Sigmoid colon (tissue), 6 donors: ENCODE measurements at regions not wholly inside any gene's neighbourhood (a gene's known extent, or its start where the extent isn't known, plus 50 kb on each side); places are given as distances from the start of the nearest gene placed in this dataset.

Experiments
- DNase-seq: peaks from one replicate; pipeline ENCODE4 v3.0.0-alpha.2; 2019
- H3K27ac ChIP-seq, 4 donors: fragments of 200-600 bp; sonication (generic); one replicate each; pipeline ENCODE4 v1.5.1; 2016 to 2019; ENCODE audit warnings: mild to moderate bottlenecking in 1 of 4
- H3K27me3 ChIP-seq, 3 donors: fragments of 200-600 bp; sonication (generic); one replicate each; pipeline ENCODE4 v1.5.1; 2019; ENCODE audit warnings: mild to moderate bottlenecking in 1 of 3
- H3K36me3 ChIP-seq, 4 donors: fragments of 200-600 bp; sonication (generic); one replicate each; pipeline ENCODE4 v1.5.1; 2016 to 2019
- H3K4me1 ChIP-seq, 4 donors: fragments of 200-600 bp; sonication (generic); one replicate each; pipeline ENCODE4 v1.5.1; 2017 to 2019
- H3K4me3 ChIP-seq, 4 donors: fragments of 200-600 bp; sonication (generic); one replicate each; pipeline ENCODE4 v1.5.1; 2017 to 2019; ENCODE audit warnings: mild to moderate bottlenecking in 2 of 4, moderate library complexity in 1 of 4
- H3K9me3 ChIP-seq, 4 donors: fragments of 200-600 bp in 3 of 4; sonication (generic) in 3 of 4; one replicate each; pipeline versions ENCODE4 v1.5.1 to v1.6.1; 2013 to 2019
- CTCF ChIP-seq, 4 experiments: fragments of 450-650 bp in 3 of 4; fragments of 200-600 bp in 1 of 4; IDR thresholded peaks; one replicate each; pipeline ENCODE4 v1.5.1; 2016 to 2019; ENCODE audit warnings: antibody characterized with exemption in 4 of 4, mild to moderate bottlenecking in 3 of 4, moderate library complexity in 2 of 4
- EP300 ChIP-seq, 4 donors: sonication (generic); formaldehyde crosslinking; IDR thresholded peaks; one replicate each; pipeline ENCODE4 v1.6.1; 2017; ENCODE audit warnings: antibody characterized with exemption in 4 of 4
- POLR2A ChIP-seq, 2 donors: fragments of 450-650 bp; IDR thresholded peaks; one replicate each; pipeline ENCODE4 v1.6.1; 2016; ENCODE audit warnings: antibody characterized with exemption in 2 of 2, mild to moderate bottlenecking in 2 of 2, moderate library complexity in 2 of 2
- POLR2AphosphoS5 ChIP-seq, 4 donors: sonication (generic); formaldehyde crosslinking; IDR thresholded peaks; one replicate each; pipeline ENCODE4 v1.6.1; 2017; ENCODE audit warnings: antibody characterized with exemption in 4 of 4
- WGBS, 2 donors: extraction: QIAGEN DNeasy Blood & Tissue Kit; methylation state at CpG; one replicate each; pipeline ENCODE4 v1.1.7; 2013; 5-methylcytosine and 5-hydroxymethylcytosine counted together
- intact Hi-C: fragments of 100-400 bp; cut with DNase I; formaldehyde crosslinking; loops from one replicate; pipeline ENCODE4 v1.15.1; 2023
- donor health status: healthy with polysubstance abuse.
- donor health status: healthy.

GRCh38 chr3:168862466-168862865 lies 766.7 kb upstream of the GOLIM4 start:
- Histone ChIP-seq H3K4me1 (peaks cover 0 to 9% (median 0%) of the 10 kb centered on the region in 4 donors), H3K36me3 (no peaks in the 10 kb centered on the region), H3K4me3 (no peak overlapping the region), H3K27me3 (no peaks in the 10 kb centered on the region), H3K27ac (no peak overlapping the region), H3K9me3 (no peaks in the 10 kb centered on the region)
- 17 to 48% methylated on average over 1 of the region's 1 CpG for WGBS, 2 donors
- DNase-seq: no peak
- intact Hi-C loops: no loop called here
- TF ChIP-seq EP300 (IDR thresholded peaks at IDR 0.05): no peak
- TF ChIP-seq POLR2AphosphoS5 (IDR thresholded peaks at IDR 0.05): no peak
- TF ChIP-seq CTCF (IDR thresholded peaks at IDR 0.05): no peak
- TF ChIP-seq POLR2A (IDR thresholded peaks at IDR 0.05): no peak

- H3K36me3 ChIP-seq: no peaks in the 10 kb centered on the region
- no peak overlapping the region for H3K4me3 ChIP-seq
- TF ChIP-seq CTCF (IDR thresholded peaks at IDR 0.05): no peak
- TF ChIP-seq POLR2A (IDR thresholded peaks at IDR 0.05): no peak
- TF ChIP-seq POLR2AphosphoS5 (IDR thresholded peaks at IDR 0.05): no peak
- no peak for TF ChIP-seq EP300 (IDR thresholded peaks at IDR 0.05)
- H3K9me3 ChIP-seq: no peaks in the 10 kb centered on the region
- H3K27ac ChIP-seq: no peak overlapping the region
- H3K4me1 ChIP-seq: peaks cover 0 to 9% (median 0%) of the 10 kb centered on the region in 4 donors
- DNase-seq: no peak
- 72 to 89% methylated on average over 5 of the region's 5 CpGs for WGBS, 2 donors
- intact Hi-C loops: no loop called here
- H3K27me3 ChIP-seq: no peaks in the 10 kb centered on the region
Observed at GRCh38 chr3:168860592-168860991, 764.9 kb upstream of the GOLIM4 start.

- Histone ChIP-seq H3K4me3 (no peak overlapping the region), H3K27ac (no peak overlapping the region), H3K4me1 (peaks cover 0 to 9% (median 0%) of the 10 kb centered on the region in 4 donors), H3K27me3 (no peaks in the 10 kb centered on the region), H3K36me3 (no peaks in the 10 kb centered on the region), H3K9me3 (no peaks in the 10 kb centered on the region)
- WGBS, 2 donors: 54 to 69% methylated on average over 4 of the region's 4 CpGs
- no peak for TF ChIP-seq POLR2AphosphoS5 (IDR thresholded peaks at IDR 0.05)
- TF ChIP-seq POLR2A (IDR thresholded peaks at IDR 0.05): no peak
- no peak for TF ChIP-seq EP300 (IDR thresholded peaks at IDR 0.05)
- TF ChIP-seq CTCF (IDR thresholded peaks at IDR 0.05): no peak
- intact Hi-C loops: no loop called here
- DNase-seq: no peak
Observed at GRCh38 chr3:168860028-168860427, 764.3 kb upstream of the GOLIM4 start.

- no peak for DNase-seq
- Histone ChIP-seq H3K27me3 (no peaks in the 10 kb centered on the region), H3K36me3 (no peaks in the 10 kb centered on the region), H3K27ac (no peak overlapping the region), H3K4me1 (peaks cover 0 to 9% (median 0%) of the 10 kb centered on the region in 4 donors), H3K9me3 (no peaks in the 10 kb centered on the region), H3K4me3 (no peak overlapping the region)
- 58 to 60% methylated on average over 2 of the region's 2 CpGs for WGBS, 2 donors
- intact Hi-C loops: no loop called here
- TF ChIP-seq CTCF (IDR thresholded peaks at IDR 0.05) (no peak), EP300 (IDR thresholded peaks at IDR 0.05) (no peak), POLR2A (IDR thresholded peaks at IDR 0.05) (no peak), POLR2AphosphoS5 (IDR thresholded peaks at IDR 0.05) (no peak)
Observed at GRCh38 chr3:168859574-168859973, 763.9 kb upstream of the GOLIM4 start.

GRCh38 chr3:168859143-168859542 lies 763.4 kb upstream of the GOLIM4 start:
- H3K9me3 ChIP-seq: no peaks in the 10 kb centered on the region
- no peaks in the 10 kb centered on the region for H3K36me3 ChIP-seq
- H3K4me1 ChIP-seq: peaks cover 0 to 9% (median 0%) of the 10 kb centered on the region in 4 donors
- H3K27me3 ChIP-seq: no peaks in the 10 kb centered on the region
- WGBS, 2 donors: 61 to 80% methylated on average over 4 of the region's 4 CpGs
- intact Hi-C loops: no loop called here
- TF ChIP-seq POLR2A (IDR thresholded peaks at IDR 0.05): no peak
- no peak for TF ChIP-seq POLR2AphosphoS5 (IDR thresholded peaks at IDR 0.05)
- TF ChIP-seq EP300 (IDR thresholded peaks at IDR 0.05): no peak
- no peak for TF ChIP-seq CTCF (IDR thresholded peaks at IDR 0.05)
- H3K27ac ChIP-seq: no peak overlapping the region
- DNase-seq: no peak
- H3K4me3 ChIP-seq: no peak overlapping the region
